ENCODE measurements at regions not wholly inside any gene's neighbourhood (a gene's known extent, or its start where the extent isn't known, plus 50 kb on each side); places are given as distances from the start of the nearest gene placed in this dataset.

GRCh38 chr3:110646496-110646895 is 425.1 kb upstream of the NECTIN3 start:
- no peaks in the 10 kb centered on the region for H3K79me2 ChIP-seq (replicated peaks; ENCODE audit: insufficient read depth, low read length)
- H3K4me3 ChIP-seq (ENCODE audit: low read length), result no peak overlapping the region
- H3K36me3 ChIP-seq (ENCODE audit: insufficient read depth, low read length), result no peaks in the 10 kb centered on the region
- no peak overlapping the region for H2AFZ ChIP-seq (ENCODE audit: low read depth, low read length)
- no peaks in the 10 kb centered on the region for H4K20me1 ChIP-seq (ENCODE audit: insufficient read depth)
- no peaks in the 10 kb centered on the region for H3K9me2 ChIP-seq (ENCODE audit: insufficient read depth, low read length)
- no peak for TF ChIP-seq POLR2AphosphoS5 (IDR thresholded peaks at IDR 0.05)
- TF ChIP-seq CTCF (IDR thresholded peaks at IDR 0.05; ENCODE audit: poor library complexity, severe bottlenecking), result no peak
- no peak for TF ChIP-seq EZH2 (IDR thresholded peaks at IDR 0.05; ENCODE audit: borderline replicate concordance, insufficient read depth, low read length, poor library complexity, severe bottlenecking)
- TF ChIP-seq MXI1 (conservative IDR thresholded peaks at IDR 0.05; ENCODE audit: poor library complexity, severe bottlenecking), result no peak
- no peak for TF ChIP-seq SMC3 (conservative IDR thresholded peaks at IDR 0.05; ENCODE audit: poor library complexity)
- no peak for TF ChIP-seq EP300 (conservative IDR thresholded peaks at IDR 0.05; ENCODE audit: poor library complexity, severe bottlenecking)
- H3K9me3 ChIP-seq (ENCODE audit: low read length), result no peaks in the 10 kb centered on the region
- no peaks in the 10 kb centered on the region for H3K27me3 ChIP-seq (ENCODE audit: insufficient read depth, low read depth, low read length)
- no peak overlapping the region for H3K9ac ChIP-seq (ENCODE audit: low read length)
- no peaks in the 10 kb centered on the region for H3F3A ChIP-seq (ENCODE audit: insufficient read depth, low read length, poor library complexity, severe bottlenecking)
- no peak overlapping the region for H3K27ac ChIP-seq (ENCODE audit: low read length)
- no peak overlapping the region for H3K4me2 ChIP-seq (ENCODE audit: low read length)

GRCh38 chr3:110647586-110647985 is 424.0 kb upstream of the NECTIN3 start:
- H3K27ac ChIP-seq (ENCODE audit: low read length), result no peak overlapping the region
- no peak overlapping the region for H2AFZ ChIP-seq (ENCODE audit: low read depth, low read length)
- no peaks in the 10 kb centered on the region for H4K20me1 ChIP-seq (ENCODE audit: insufficient read depth)
- TF ChIP-seq EZH2 (IDR thresholded peaks at IDR 0.05; ENCODE audit: borderline replicate concordance, insufficient read depth, low read length, poor library complexity, severe bottlenecking), result no peak
- no peak for TF ChIP-seq TAF1 (IDR thresholded peaks at IDR 0.05; ENCODE audit: low read depth)
- TF ChIP-seq POLR2AphosphoS5 (IDR thresholded peaks at IDR 0.05), result no peak
- no peak for TF ChIP-seq REST (IDR thresholded peaks at IDR 0.05; ENCODE audit: borderline replicate concordance)
- TF ChIP-seq SMC3 (conservative IDR thresholded peaks at IDR 0.05; ENCODE audit: poor library complexity), result no peak
- no peaks in the 10 kb centered on the region for H3K79me2 ChIP-seq (replicated peaks; ENCODE audit: insufficient read depth, low read length)
- no peak overlapping the region for H3K4me2 ChIP-seq (ENCODE audit: low read length)
- H3K4me3 ChIP-seq (ENCODE audit: low read length), result no peak overlapping the region
- H3K27me3 ChIP-seq (ENCODE audit: insufficient read depth, low read depth, low read length), result no peaks in the 10 kb centered on the region
- H3K9me3 ChIP-seq (ENCODE audit: low read length), result no peaks in the 10 kb centered on the region
- H3F3A ChIP-seq (ENCODE audit: insufficient read depth, low read length, poor library complexity, severe bottlenecking), result no peaks in the 10 kb centered on the region
- H3K9ac ChIP-seq (ENCODE audit: low read length), result no peak overlapping the region
- no peaks in the 10 kb centered on the region for H3K9me2 ChIP-seq (ENCODE audit: insufficient read depth, low read length)
- H3K36me3 ChIP-seq (ENCODE audit: insufficient read depth, low read length), result no peaks in the 10 kb centered on the region

- no peaks in the 10 kb centered on the region for H4K20me1 ChIP-seq (ENCODE audit: insufficient read depth)
- no peaks in the 10 kb centered on the region for H3K36me3 ChIP-seq (ENCODE audit: insufficient read depth, low read length)
- H3K79me2 ChIP-seq (replicated peaks; ENCODE audit: insufficient read depth, low read length), result no peaks in the 10 kb centered on the region
- H3K9ac ChIP-seq (ENCODE audit: low read length), result no peak overlapping the region
- no peak overlapping the region for H3K4me3 ChIP-seq (ENCODE audit: low read length)
- TF ChIP-seq REST (IDR thresholded peaks at IDR 0.05; ENCODE audit: borderline replicate concordance), result no peak
- no peak for TF ChIP-seq TAF1 (IDR thresholded peaks at IDR 0.05; ENCODE audit: low read depth)
- TF ChIP-seq RAD21 (conservative IDR thresholded peaks at IDR 0.05), result no peak
- TF ChIP-seq EP300 (conservative IDR thresholded peaks at IDR 0.05; ENCODE audit: poor library complexity, severe bottlenecking), result no peak
- TF ChIP-seq EZH2 (IDR thresholded peaks at IDR 0.05; ENCODE audit: borderline replicate concordance, insufficient read depth, low read length, poor library complexity, severe bottlenecking), result no peak
- no peak for TF ChIP-seq SMC3 (conservative IDR thresholded peaks at IDR 0.05; ENCODE audit: poor library complexity)
- H3K9me3 ChIP-seq (ENCODE audit: low read length), result no peaks in the 10 kb centered on the region
- H3K27me3 ChIP-seq (ENCODE audit: insufficient read depth, low read depth, low read length), result no peaks in the 10 kb centered on the region
- H3K27ac ChIP-seq (ENCODE audit: low read length), result no peak overlapping the region
- H3K4me2 ChIP-seq (ENCODE audit: low read length), result no peak overlapping the region
- no peak overlapping the region for H2AFZ ChIP-seq (ENCODE audit: low read depth, low read length)
- H3F3A ChIP-seq (ENCODE audit: insufficient read depth, low read length, poor library complexity, severe bottlenecking), result no peaks in the 10 kb centered on the region
- no peaks in the 10 kb centered on the region for H3K9me2 ChIP-seq (ENCODE audit: insufficient read depth, low read length)
These were observed 420.9 kb upstream of the NECTIN3 start for GRCh38 chr3:110650741-110651140.
